ENCODE measurements at regions not wholly inside any gene's neighbourhood (a gene's known extent, or its start where the extent isn't known, plus 50 kb on each side); places are given as distances from the start of the nearest gene placed in this dataset.

DNA sequence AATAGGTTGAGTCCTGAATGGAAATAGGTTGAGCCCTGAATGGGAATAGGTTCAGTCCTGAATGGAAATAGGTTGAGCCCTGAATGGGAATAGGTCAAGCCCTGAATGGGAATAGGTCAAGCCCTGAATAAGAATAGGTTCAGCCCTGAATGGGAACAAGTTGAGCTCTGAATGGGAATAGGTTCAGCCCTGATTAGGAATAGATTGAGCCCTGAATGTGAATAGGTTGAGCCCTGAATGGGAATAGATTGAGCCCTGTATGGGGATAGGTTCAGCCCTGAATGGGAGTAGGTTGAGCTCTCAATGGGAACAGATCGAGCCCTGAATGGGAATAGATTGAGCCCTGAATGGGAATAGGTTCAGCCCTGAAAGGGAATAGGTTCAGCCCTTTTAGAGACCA lies 590.8 kb upstream of the ADAMTS16 start:
- TF ChIP-seq POLR2A (IDR thresholded peaks at IDR 0.05) = no peak
- TF ChIP-seq, protein P1, sequence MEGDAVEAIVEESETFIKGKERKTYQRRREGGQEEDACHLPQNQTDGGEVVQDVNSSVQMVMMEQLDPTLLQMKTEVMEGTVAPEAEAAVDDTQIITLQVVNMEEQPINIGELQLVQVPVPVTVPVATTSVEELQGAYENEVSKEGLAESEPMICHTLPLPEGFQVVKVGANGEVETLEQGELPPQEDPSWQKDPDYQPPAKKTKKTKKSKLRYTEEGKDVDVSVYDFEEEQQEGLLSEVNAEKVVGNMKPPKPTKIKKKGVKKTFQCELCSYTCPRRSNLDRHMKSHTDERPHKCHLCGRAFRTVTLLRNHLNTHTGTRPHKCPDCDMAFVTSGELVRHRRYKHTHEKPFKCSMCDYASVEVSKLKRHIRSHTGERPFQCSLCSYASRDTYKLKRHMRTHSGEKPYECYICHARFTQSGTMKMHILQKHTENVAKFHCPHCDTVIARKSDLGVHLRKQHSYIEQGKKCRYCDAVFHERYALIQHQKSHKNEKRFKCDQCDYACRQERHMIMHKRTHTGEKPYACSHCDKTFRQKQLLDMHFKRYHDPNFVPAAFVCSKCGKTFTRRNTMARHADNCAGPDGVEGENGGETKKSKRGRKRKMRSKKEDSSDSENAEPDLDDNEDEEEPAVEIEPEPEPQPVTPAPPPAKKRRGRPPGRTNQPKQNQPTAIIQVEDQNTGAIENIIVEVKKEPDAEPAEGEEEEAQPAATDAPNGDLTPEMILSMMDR (IDR thresholded peaks at IDR 0.05) = no peak
